DOHH2 (cell line): ENCODE measurements at regions not wholly inside any gene's neighbourhood (a gene's known extent, or its start where the extent isn't known, plus 50 kb on each side); places are given as distances from the start of the nearest gene placed in this dataset.

Experiments
- EZH2phosphoT487 ChIP-seq: fragments of 200-600 bp; sonication (generic); IDR thresholded peaks from 2 replicates; pipeline ENCODE4 v1.6.1; 2017; ENCODE audit warnings: borderline replicate concordance, mild to moderate bottlenecking, antibody characterized with exemption, low read length, moderate library complexity, mixed read lengths
- TF ChIP-seq, protein P1 (sequence below): fragments of 200-600 bp; sonication (generic); IDR thresholded peaks from one replicate; pipeline ENCODE4 v1.5.1; 2014; ENCODE audit warnings: antibody characterized with exemption, mild to moderate bottlenecking, low read depth, low read length; ENCODE audit not compliant: poor library complexity, severe bottlenecking

- TF ChIP-seq, protein P1, sequence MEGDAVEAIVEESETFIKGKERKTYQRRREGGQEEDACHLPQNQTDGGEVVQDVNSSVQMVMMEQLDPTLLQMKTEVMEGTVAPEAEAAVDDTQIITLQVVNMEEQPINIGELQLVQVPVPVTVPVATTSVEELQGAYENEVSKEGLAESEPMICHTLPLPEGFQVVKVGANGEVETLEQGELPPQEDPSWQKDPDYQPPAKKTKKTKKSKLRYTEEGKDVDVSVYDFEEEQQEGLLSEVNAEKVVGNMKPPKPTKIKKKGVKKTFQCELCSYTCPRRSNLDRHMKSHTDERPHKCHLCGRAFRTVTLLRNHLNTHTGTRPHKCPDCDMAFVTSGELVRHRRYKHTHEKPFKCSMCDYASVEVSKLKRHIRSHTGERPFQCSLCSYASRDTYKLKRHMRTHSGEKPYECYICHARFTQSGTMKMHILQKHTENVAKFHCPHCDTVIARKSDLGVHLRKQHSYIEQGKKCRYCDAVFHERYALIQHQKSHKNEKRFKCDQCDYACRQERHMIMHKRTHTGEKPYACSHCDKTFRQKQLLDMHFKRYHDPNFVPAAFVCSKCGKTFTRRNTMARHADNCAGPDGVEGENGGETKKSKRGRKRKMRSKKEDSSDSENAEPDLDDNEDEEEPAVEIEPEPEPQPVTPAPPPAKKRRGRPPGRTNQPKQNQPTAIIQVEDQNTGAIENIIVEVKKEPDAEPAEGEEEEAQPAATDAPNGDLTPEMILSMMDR: no peak
- TF ChIP-seq EZH2phosphoT487: no peak
Observed at GRCh38 chr16:88131966-88132365, 180.7 kb downstream of the BANP start.
